ENCODE measurements at regions not wholly inside any gene's neighbourhood (a gene's known extent, or its start where the extent isn't known, plus 50 kb on each side); places are given as distances from the start of the nearest gene placed in this dataset.

DNA sequence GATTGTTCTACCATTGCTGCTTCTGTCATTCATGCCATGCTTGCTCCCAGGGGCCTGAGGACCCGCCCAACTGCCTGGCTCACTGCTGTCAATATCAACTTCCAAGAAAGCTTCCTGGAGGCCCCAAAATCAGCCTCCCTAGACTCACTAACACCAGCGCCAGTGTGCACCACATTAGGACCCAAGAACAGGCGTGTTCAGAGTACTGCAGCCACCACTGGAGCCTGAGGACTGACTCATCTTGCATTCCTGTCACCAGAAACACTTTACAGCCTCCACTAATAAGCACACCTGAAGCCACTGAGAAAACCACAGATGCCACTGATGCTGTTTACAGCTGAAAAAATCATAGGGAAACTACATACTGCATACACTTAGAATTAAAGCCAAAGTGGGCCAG lies 1284.3 kb downstream of the TYW1 start:
- no peak for DNase-seq (ENCODE audit: low spot score)

DNA sequence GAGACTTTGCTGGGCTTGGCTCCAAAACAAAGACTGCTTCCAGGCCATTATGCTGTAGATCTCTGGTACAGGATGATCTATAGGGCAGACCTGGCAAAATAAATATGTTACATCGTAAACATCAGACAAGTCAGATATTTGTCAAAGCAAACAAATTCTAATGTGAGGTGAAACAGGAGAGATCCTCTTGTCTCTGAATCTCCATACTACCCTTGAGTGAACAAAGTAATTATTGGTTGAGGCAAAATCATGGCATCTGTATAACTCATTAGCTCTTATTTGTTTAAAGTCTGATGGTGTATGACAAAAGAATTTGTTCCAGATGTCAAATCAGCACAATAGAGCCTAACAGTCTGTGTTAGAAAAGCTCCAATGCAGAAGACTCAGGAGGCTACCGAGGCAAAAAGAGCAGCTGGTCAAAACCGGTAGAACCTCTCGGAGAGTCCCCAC lies 1291.5 kb downstream of the TYW1 start:
- DNase-seq (ENCODE audit: low spot score) = no peak

DNA sequence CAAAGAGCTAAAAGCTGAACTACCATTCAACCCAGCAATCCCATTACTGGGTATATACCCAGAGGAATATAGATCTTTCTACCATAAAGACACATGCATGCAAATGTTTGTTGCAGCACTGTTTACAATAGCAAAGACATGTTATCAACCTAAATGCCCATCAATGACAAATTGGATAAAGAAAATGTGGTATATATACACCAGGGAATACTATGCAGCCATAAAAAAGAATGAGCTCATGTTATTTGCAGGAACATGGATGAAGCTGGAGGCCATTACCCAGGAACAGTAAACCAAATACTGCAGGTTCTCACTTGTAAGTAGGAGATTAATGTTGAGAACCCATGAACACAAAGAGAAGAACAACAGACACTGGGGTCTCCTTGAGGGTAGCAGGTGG lies 1295.1 kb downstream of the TYW1 start:
- no peak for DNase-seq (ENCODE audit: low spot score)

DNA sequence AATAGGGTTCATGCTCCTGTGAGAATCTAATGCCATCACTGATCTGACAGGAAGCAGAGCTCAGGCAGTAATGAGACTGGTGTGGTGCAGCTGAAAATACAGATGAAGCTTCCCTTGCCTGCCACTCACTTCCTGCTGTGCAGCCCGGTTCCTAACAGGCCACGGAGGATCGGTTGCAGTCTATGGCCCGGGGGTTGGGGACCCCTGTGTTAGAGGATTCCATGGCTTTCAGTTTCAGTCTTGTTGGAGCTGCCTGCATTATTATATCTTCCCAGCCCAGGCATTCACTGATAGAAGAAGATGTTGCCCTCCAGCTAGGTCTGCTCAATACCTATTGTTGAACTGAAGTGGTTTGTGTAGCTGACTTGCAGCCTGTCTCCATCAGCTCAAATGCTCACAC lies 1298.8 kb downstream of the TYW1 start:
- no peak for DNase-seq (ENCODE audit: low spot score)

DNA sequence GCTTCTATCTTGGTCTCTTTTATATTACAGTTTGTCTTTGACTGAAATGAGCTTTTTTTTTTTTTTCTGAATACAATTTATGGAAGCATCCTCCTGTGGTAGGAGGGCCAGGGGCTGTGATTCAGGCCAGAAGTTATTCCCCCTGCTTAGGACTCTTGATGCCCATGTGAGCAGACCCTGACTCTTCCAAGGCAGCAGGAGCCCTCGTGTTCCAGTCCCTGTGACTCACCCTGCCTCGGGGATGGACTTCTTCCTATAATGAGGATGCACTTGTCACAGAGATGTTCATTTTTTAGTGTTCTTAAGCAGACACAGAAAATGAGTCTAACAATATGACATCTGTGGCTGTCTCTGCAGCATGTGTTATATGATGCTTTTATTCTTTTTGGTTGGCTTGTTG lies 1293.7 kb upstream of the AUTS2 start:
- no peak for DNase-seq (ENCODE audit: low spot score)

- no peak for DNase-seq (ENCODE audit: low spot score)
Measured at GRCh38 chr7:68306692-68307107, 1291.6 kb upstream of the AUTS2 start.

- DNase-seq (ENCODE audit: low spot score) = no peak
Measured at GRCh38 chr7:68309271-68309670, 1289.0 kb upstream of the AUTS2 start.

GRCh38 chr7:68309806-68310205 lies 1288.5 kb upstream of the AUTS2 start:
- no peak for DNase-seq (ENCODE audit: low spot score)

DNA sequence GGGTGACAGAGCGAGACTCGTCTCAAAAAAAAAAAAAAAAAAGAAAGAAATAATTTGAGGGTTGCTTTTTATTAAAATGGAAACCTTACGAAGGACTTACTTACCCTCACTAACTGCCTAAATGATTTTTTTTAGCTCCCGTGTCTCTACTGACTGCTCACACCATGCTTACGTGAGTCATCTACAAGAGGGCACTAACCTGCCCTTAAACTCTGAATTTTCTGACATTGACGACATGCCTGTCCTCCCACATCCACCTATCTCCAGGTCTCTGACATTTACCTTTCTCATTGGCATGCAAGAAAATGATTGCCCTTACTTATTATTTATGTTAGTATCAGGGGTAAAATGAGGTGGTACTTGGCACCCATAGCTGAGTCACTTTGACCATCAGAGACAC lies 1286.3 kb upstream of the AUTS2 start:
- DNase-seq (ENCODE audit: low spot score) = no peak

GRCh38 chr7:68313806-68314205 lies 1284.5 kb upstream of the AUTS2 start:
- DNase-seq (ENCODE audit: low spot score) = no peak

GRCh38 chr7:68314208-68314607 lies 1284.1 kb upstream of the AUTS2 start:
- no peak for DNase-seq (ENCODE audit: low spot score)

DNA sequence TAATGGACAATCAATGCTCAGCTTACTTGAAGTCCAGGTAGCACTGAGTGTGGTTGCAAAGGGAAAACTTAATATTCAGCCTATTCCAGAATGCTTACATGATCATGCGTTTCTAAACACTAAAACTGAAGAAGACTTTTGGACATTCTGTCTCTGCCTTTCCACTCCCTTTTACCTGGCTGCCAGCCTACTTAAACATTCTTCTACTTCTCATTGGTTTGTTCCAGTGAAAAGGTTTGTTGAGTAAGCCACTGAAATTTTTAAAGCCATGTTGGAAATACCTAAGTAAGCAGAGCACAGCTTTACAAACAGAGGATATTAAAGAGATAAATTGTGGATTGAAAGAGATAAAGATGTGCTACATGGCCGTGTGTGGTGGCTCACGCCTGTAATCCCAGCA lies 1280.8 kb upstream of the AUTS2 start:
- DNase-seq (ENCODE audit: low spot score) = no peak

- no peak for DNase-seq (ENCODE audit: low spot score)
Measured at GRCh38 chr7:68319061-68319460, 1279.2 kb upstream of the AUTS2 start.

- peak; percentile 55 for DNase-seq (ENCODE audit: low spot score)
Measured at GRCh38 chr7:68321076-68321639, 1277.1 kb upstream of the AUTS2 start.

DNA sequence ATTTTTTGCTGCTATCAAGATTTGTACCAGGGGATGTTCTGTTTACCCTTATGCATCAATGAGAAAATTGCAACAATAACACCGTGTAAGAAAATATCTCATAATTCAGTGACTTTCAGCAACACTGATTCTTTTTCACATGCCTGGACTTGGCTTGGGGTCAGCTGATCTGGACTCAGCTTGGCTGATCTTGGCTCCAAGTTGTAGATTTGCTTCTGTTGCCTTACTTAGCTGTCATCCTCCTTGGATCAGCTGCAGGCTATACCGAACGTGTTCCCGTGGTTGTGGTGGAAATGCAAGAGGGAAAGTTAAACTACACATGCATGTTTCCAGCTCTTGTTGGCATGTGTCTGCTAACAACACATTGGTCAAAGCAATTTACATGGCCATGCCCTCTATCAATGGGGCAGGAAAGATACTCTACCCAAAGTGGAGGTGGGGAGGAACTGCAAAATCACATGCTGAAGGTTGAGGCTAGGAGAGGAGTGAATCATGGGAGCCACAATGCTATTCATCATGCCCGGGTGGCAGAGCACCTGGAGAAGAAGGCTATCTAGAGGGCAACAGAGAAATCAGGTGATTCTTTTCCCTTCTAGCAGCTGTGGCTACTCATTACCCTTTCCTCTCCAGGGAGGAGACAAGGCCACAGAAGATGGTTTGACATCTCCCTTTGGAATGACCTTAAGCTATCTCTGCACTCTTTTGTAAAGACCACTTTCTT lies 1276.3 kb upstream of the AUTS2 start:
- DNase-seq (ENCODE audit: low spot score) = no peak

GRCh38 chr7:68324621-68325020 lies 1273.7 kb upstream of the AUTS2 start:
- no peak for DNase-seq (ENCODE audit: low spot score)

GRCh38 chr7:68334216-68334615 lies 1264.1 kb upstream of the AUTS2 start:
- no peak for DNase-seq (ENCODE audit: low spot score)

DNA sequence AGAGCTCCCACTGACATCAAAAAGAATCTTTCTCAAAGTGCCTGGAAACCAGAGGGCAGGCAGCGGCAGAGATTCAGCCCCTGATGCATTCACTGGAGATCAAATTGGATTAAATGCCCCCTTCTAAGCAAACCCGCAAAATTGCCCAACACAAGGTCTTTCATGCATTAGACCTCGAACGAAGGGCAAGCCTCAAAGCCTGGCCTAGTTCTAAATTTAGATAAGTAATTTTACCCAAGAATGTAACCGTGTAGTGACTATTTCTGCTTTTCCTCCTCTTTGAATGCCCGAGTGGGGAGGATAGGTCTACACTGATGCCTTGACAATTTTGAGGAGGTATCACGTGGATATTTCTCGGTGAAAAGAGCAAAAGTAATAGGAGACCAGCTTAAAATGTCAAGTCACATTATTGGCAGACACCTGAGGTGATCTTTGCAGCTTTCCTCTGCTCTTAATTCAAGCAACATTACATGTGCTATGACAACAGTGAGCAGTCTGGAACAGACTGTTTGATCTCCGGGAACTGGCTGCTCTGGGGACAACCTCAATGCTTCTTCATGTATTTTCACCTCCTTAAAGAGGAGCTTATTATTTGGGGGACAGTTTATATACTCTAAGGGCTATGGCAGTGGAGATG lies 1263.5 kb upstream of the AUTS2 start:
- no peak for DNase-seq (ENCODE audit: low spot score)

DNA sequence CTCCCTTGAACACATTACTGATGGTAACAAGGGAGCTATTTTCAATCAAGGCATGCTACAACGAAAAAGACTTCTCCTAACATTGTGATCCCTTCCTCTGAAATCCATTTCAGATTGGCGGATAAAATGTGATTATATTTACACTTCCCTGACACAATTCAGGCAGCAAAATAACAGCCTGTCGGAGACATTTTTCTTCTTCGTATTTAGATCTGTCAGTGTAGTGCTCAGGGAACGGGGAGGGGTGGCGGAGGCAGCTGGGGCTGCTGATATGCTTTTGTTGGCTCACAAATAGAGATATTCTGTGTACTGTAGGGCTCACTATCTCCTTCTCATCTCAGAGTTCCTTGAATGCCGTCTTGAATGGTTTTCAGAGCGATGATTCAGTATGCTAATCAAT lies 1261.7 kb upstream of the AUTS2 start:
- no peak for DNase-seq (ENCODE audit: low spot score)

- DNase-seq (ENCODE audit: low spot score) = no peak
Measured at GRCh38 chr7:68348401-68348800, 1249.9 kb upstream of the AUTS2 start.

GRCh38 chr7:68362745-68363518 lies 1235.3 kb upstream of the AUTS2 start:
- DNase-seq (ENCODE audit: low spot score) = no peak

DNA sequence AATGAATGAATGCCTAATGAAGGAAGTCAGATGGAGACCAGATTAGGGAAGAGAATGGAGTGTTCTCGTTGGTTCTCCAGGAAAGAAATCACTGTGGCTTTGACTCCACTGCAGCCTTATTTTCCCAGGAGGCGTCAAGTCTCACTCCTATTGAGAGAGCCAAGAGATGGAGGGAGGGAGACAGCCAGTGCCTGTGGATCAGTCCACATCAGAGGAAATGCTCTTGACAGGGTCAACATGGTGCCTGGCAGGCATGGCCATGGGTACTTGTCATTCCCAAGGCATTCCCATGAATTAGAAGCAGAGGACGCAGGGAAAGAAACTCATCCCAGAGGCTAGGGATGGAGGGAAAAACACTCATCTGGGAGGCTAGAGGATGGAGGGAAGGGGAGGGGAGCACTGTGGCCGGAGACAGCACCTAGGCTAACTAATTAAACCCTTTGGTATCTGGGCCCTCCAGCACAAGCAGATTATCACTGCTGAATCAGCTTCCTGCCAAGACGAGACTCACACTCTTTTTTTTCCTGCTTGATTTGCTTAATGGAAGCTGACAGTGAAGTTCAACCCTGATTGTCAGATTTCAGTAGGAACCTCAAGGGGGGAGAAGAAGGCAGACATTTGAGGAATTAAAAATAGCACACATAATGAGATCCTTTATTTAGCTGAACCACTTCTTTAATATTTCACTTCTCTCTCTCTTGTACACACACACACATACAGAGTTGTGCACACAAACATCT lies 1233.2 kb upstream of the AUTS2 start:
- no peak for DNase-seq (ENCODE audit: low spot score)
